DND-41 (cell line): ENCODE measurements at regions not wholly inside any gene's neighbourhood (a gene's known extent, or its start where the extent isn't known, plus 50 kb on each side); places are given as distances from the start of the nearest gene placed in this dataset.

ENCODE experiments used
- ATAC-seq: fragments of 200-7000 bp; cut with Tn5 transposase; 3 replicates; pipeline ENCODE4 v1.9.1; 2021; ENCODE audit warnings: low read depth; ENCODE audit not compliant: insufficient read depth
- DNase-seq: peaks from one replicate; pipeline ENCODE4 v3.0.0-alpha.2; 2020
- H2AFZ ChIP-seq: 2 replicates; pipeline ENCODE4 v1.6.0; 2012; ENCODE audit warnings: low read depth, low read length
- H3K27ac ChIP-seq: 2 replicates; pipeline ENCODE4 v1.5.1; 2012; ENCODE audit warnings: low read length, inconsistent platforms
- H3K27me3 ChIP-seq: fragments of 200-600 bp; sonication (generic); 2 replicates; pipeline ENCODE4 v1.6.0; 2012; ENCODE audit warnings: low read length, mild to moderate bottlenecking, inconsistent platforms; ENCODE audit not compliant: insufficient read depth, poor library complexity
- H3K36me3 ChIP-seq: 2 replicates; pipeline ENCODE4 v1.5.1; 2012; ENCODE audit warnings: low read length, inconsistent platforms; ENCODE audit not compliant: insufficient read depth
- H3K4me1 ChIP-seq: 2 replicates; pipeline ENCODE4 v1.5.1; 2012; ENCODE audit warnings: mild to moderate bottlenecking, low read length; ENCODE audit not compliant: insufficient read depth
- H3K4me2 ChIP-seq: 2 replicates; pipeline ENCODE4 v1.6.0; 2012; ENCODE audit warnings: mild to moderate bottlenecking, moderate library complexity, low read length, inconsistent platforms; ENCODE audit not compliant: insufficient read depth
- H3K4me3 ChIP-seq, 2 experiments: fragments of 200-600 bp in 1 of 2; shearing (Covaris generic) in 1 of 2; 2 replicates each; pipeline ENCODE4 v1.5.1; 2012 to 2016; ENCODE audit warnings: inconsistent platforms in 2 of 2, low read length in 2 of 2, mild to moderate bottlenecking in 2 of 2, low read depth in 1 of 2, moderate library complexity in 1 of 2
- H3K79me2 ChIP-seq: 2 replicates; pipeline ENCODE4 v1.6.0; 2012; ENCODE audit warnings: low read length, inconsistent platforms; ENCODE audit not compliant: insufficient read depth
- H3K9ac ChIP-seq: 2 replicates; pipeline ENCODE4 v1.6.0; 2012; ENCODE audit warnings: low read depth, mild to moderate bottlenecking, inconsistent platforms, low read length, moderate library complexity
- H3K9me3 ChIP-seq: 2 replicates; pipeline ENCODE4 v1.5.1; 2012; ENCODE audit warnings: low read length, moderate library complexity, mild to moderate bottlenecking, inconsistent platforms; ENCODE audit not compliant: insufficient read depth, severe bottlenecking
- H4K20me1 ChIP-seq: 2 replicates; pipeline ENCODE4 v1.6.0; 2012; ENCODE audit warnings: low read length; ENCODE audit not compliant: insufficient read depth
- EZH2 ChIP-seq: IDR thresholded peaks from 3 replicates; pipeline ENCODE4 v1.6.1; 2012; ENCODE audit warnings: borderline replicate concordance, low read depth, mild to moderate bottlenecking, moderate library complexity, low read length, inconsistent platforms; ENCODE audit not compliant: severe bottlenecking
- TF ChIP-seq, protein P1 (sequence below): IDR thresholded peaks from 2 replicates; pipeline ENCODE4 v1.5.1; 2012; ENCODE audit warnings: borderline replicate concordance, low read length, moderate library complexity, mild to moderate bottlenecking; ENCODE audit not compliant: poor library complexity, severe bottlenecking; ENCODE audit errors: extremely low read depth

GRCh38 chr6:14804785-14805210 lies 441.1 kb upstream of the JARID2 start:
- H3K79me2 ChIP-seq: no peaks in the 10 kb centered on the region
- H3K4me1 ChIP-seq: no peaks in the 10 kb centered on the region
- H3K4me2 ChIP-seq: no peak overlapping the region
- H3K9ac ChIP-seq: no peak overlapping the region
- DNase-seq (no peak), ATAC-seq (no peak)
- H2AFZ ChIP-seq: no peak overlapping the region
- no peaks in the 10 kb centered on the region for H3K27me3 ChIP-seq
- no peak overlapping the region for H3K27ac ChIP-seq
- no peaks in the 10 kb centered on the region for H4K20me1 ChIP-seq
- H3K36me3 ChIP-seq: no peaks in the 10 kb centered on the region
- no peaks in the 10 kb centered on the region for H3K9me3 ChIP-seq
- no peak overlapping the region for H3K4me3 ChIP-seq
- TF ChIP-seq EZH2: no peak
- TF ChIP-seq, protein P1, sequence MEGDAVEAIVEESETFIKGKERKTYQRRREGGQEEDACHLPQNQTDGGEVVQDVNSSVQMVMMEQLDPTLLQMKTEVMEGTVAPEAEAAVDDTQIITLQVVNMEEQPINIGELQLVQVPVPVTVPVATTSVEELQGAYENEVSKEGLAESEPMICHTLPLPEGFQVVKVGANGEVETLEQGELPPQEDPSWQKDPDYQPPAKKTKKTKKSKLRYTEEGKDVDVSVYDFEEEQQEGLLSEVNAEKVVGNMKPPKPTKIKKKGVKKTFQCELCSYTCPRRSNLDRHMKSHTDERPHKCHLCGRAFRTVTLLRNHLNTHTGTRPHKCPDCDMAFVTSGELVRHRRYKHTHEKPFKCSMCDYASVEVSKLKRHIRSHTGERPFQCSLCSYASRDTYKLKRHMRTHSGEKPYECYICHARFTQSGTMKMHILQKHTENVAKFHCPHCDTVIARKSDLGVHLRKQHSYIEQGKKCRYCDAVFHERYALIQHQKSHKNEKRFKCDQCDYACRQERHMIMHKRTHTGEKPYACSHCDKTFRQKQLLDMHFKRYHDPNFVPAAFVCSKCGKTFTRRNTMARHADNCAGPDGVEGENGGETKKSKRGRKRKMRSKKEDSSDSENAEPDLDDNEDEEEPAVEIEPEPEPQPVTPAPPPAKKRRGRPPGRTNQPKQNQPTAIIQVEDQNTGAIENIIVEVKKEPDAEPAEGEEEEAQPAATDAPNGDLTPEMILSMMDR: no peak

DNA sequence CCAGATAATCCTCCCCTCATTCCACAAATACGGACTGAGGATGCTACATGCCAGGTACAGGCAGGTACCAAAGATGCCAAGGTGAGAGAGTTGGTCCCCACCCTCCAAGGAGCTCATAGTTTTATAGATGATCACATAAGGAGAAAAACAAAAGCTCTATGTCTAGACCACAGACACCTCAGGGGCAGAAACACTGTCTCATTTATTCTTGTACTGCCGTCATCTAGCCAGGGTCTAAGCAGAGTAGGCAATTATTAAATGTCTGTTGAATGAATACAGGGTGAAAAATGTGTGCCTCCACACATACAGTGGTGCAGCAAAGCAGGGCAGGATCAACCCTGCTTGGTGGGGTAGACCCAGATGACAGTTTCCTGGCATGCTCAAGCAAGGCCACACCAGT lies 439.8 kb upstream of the JARID2 start:
- Histone ChIP-seq H3K27ac (no peak overlapping the region), H3K79me2 (no peaks in the 10 kb centered on the region), H3K4me3 (no peak overlapping the region), H3K36me3 (no peaks in the 10 kb centered on the region), H3K4me1 (no peaks in the 10 kb centered on the region), H3K27me3 (no peaks in the 10 kb centered on the region), H3K9me3 (no peaks in the 10 kb centered on the region), H4K20me1 (no peaks in the 10 kb centered on the region), H3K4me2 (no peak overlapping the region), H3K9ac (no peak overlapping the region), H2AFZ (no peak overlapping the region)
- DNase-seq (no peak), ATAC-seq (no peak)
- no peak for TF ChIP-seq EZH2
- TF ChIP-seq, protein P1: no peak

DNA sequence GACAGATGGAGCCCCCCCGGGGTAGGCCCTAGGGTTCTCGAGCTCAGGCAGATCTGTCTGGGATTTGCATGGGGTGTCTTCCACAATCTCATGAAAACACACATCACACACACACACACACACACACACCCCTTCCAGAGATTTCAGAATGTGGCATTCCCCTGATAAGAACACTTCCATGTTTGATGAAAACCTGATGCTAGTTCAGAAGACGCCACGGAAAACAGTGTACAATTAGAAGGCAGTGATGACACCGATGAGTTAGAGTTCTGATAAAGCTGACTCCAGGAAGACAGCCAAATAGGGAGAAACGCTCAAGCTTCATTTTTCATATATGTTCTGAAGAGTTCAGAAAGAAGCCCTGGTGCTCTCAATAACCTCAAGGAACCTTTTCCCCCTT lies 438.7 kb upstream of the JARID2 start:
- H3K4me2 ChIP-seq: no peak overlapping the region

GRCh38 chr6:14807971-14808370 lies 437.9 kb upstream of the JARID2 start:
- Histone ChIP-seq H3K36me3 (no peaks in the 10 kb centered on the region), H3K4me2 (no peak overlapping the region), H3K79me2 (no peaks in the 10 kb centered on the region), H3K4me3 (no peak overlapping the region), H3K27me3 (no peaks in the 10 kb centered on the region), H4K20me1 (no peaks in the 10 kb centered on the region), H3K9me3 (no peaks in the 10 kb centered on the region), H3K4me1 (no peaks in the 10 kb centered on the region), H2AFZ (no peak overlapping the region), H3K27ac (no peak overlapping the region), H3K9ac (no peak overlapping the region)
- ATAC-seq (no peak), DNase-seq (no peak)
- TF ChIP-seq, protein P1: no peak
- no peak for TF ChIP-seq EZH2

More for the DNA sequence above, 438.7 kb upstream of the JARID2 start:
- H4K20me1 ChIP-seq: no peaks in the 10 kb centered on the region
- no peak for ATAC-seq
- no peak overlapping the region for H3K27ac ChIP-seq
- no peak overlapping the region for H3K4me3 ChIP-seq
- no peaks in the 10 kb centered on the region for H3K79me2 ChIP-seq
- H3K27me3 ChIP-seq: no peaks in the 10 kb centered on the region
- DNase-seq: no peak
- H3K4me1 ChIP-seq: no peaks in the 10 kb centered on the region
- no peak overlapping the region for H2AFZ ChIP-seq
- H3K9ac ChIP-seq: no peak overlapping the region
- no peaks in the 10 kb centered on the region for H3K36me3 ChIP-seq
- TF ChIP-seq, protein P1: no peak
- TF ChIP-seq EZH2: no peak
- no peaks in the 10 kb centered on the region for H3K9me3 ChIP-seq
